ENCODE measurements at regions not wholly inside any gene's neighbourhood (a gene's known extent, or its start where the extent isn't known, plus 50 kb on each side); places are given as distances from the start of the nearest gene placed in this dataset.
A peak's percentile ranks its signal among the peaks of the same experiment; 100 is the strongest.

DNA sequence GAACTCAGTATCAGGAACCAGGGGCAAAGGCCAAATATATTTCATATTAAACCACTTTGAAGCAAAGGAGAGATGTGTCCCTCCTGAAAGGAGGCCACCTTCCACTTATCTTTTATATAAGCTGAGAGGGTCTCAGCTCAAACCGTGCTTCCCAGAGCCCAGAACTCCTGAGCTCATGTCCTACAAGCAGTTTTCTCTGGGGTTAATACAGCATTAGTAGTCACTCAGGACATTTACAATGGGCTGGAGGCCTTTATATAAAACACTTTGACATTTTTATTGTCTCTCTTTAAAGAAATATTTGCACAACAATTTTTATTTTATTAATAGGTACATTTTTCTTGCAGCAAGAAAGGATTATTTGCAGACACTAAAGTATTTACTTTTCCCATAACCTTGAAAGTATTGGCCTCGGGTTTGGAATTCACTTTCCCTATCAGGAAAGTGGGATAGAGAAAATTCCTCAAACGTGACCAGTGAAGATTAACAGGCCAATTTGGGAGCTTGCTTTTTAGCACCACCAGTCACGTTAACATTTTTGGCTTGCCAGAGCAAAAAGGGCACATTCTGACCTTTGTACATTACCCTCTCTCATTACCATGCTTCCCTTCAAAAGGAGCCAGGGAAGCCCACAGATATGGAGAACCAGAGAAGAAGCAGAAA, 464.9 kb upstream of the NRP1 start:
- Histone ChIP-seq H3K4me1 (peaks cover 14% of the 10 kb centered on the region), H3K9me3 (no peaks in the 10 kb centered on the region), H3K27me3 (no peaks in the 10 kb centered on the region), H3K4me3 (no peak overlapping the region), H3K36me3 (no peaks in the 10 kb centered on the region), H3K27ac (no peak overlapping the region)
- DNase-seq (ENCODE audit: extremely low spot score in 2 of 2), result no peak
- TF ChIP-seq CTCF (IDR thresholded peaks at IDR 0.05), result no peak
- TF ChIP-seq POLR2AphosphoS5 (IDR thresholded peaks at IDR 0.05; ENCODE audit: insufficient read depth in 1 of 2, low read depth in 1 of 2), result no peak
- TF ChIP-seq POLR2A (IDR thresholded peaks at IDR 0.05), result no peak
- intact Hi-C loops (cut with DNase I), result no loop called here

DNA sequence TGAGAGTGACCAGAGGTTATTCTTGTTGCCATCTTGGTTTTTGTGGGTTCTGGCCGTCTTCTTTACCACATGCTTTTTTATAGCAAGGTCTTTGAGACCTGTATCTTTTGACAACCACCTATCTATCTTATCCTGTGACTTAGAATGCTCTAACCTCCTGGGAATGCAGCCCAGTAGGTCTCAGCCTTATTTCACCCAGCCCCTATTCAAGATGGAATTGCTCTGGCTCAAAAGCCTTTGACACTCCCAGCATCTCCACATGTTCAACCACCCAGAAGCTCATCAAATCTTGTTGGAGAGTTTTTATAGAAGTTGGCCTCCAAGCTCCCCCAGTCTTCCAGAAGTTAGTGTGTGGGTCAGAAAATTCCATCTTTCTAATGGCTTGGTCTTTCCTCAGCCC, 464.3 kb upstream of the NRP1 start:
- TF ChIP-seq POLR2AphosphoS5 (IDR thresholded peaks at IDR 0.05; ENCODE audit: insufficient read depth in 1 of 2, low read depth in 1 of 2), result no peak
- TF ChIP-seq CTCF (IDR thresholded peaks at IDR 0.05), result no peak
- TF ChIP-seq POLR2A (IDR thresholded peaks at IDR 0.05), result no peak

DNA sequence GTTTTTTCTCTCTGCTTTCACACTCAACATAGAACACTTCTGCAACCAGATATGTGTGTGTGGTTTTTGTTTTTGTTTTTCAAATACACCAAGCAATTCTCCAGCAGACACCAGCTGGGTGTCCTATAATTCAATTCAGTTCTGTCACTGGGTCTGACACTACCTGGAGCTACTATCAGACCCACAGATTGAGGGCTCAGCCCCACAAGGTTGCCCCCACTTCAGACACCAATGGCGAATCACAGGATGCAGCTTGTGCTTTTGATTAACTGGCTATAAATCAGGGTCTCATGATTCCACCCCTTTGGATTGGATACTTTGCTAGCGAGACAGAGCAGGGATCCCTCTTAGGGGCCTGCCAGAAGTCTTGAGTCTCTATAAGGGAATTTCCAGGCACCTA, 462.2 kb upstream of the NRP1 start:
- peaks cover 14% of the 10 kb centered on the region for H3K4me1 ChIP-seq
- H3K36me3 ChIP-seq, result no peaks in the 10 kb centered on the region
- intact Hi-C loops (cut with DNase I), result no loop called here
- TF ChIP-seq POLR2AphosphoS5 (IDR thresholded peaks at IDR 0.05; ENCODE audit: insufficient read depth in 1 of 2, low read depth in 1 of 2), result no peak
- TF ChIP-seq POLR2A (IDR thresholded peaks at IDR 0.05), result no peak
- TF ChIP-seq CTCF (IDR thresholded peaks at IDR 0.05), result no peak
- H3K27ac ChIP-seq, result no peak overlapping the region
- H3K27me3 ChIP-seq, result no peaks in the 10 kb centered on the region
- DNase-seq (ENCODE audit: extremely low spot score in 2 of 2), result no peak
- no peaks in the 10 kb centered on the region for H3K9me3 ChIP-seq
- H3K4me3 ChIP-seq, result no peak overlapping the region

More for the DNA sequence above, 464.3 kb upstream of the NRP1 start:
- no peaks in the 10 kb centered on the region for H3K9me3 ChIP-seq
- H3K27ac ChIP-seq, result no peak overlapping the region
- H3K4me1 ChIP-seq, result peaks cover 14% of the 10 kb centered on the region
- no peaks in the 10 kb centered on the region for H3K27me3 ChIP-seq
- peak in 1 of 2 donors; percentile 25 for DNase-seq (ENCODE audit: extremely low spot score in 2 of 2)
- no peaks in the 10 kb centered on the region for H3K36me3 ChIP-seq
- H3K4me3 ChIP-seq, result no peak overlapping the region
- intact Hi-C loops (cut with DNase I), result no loop called here

DNA sequence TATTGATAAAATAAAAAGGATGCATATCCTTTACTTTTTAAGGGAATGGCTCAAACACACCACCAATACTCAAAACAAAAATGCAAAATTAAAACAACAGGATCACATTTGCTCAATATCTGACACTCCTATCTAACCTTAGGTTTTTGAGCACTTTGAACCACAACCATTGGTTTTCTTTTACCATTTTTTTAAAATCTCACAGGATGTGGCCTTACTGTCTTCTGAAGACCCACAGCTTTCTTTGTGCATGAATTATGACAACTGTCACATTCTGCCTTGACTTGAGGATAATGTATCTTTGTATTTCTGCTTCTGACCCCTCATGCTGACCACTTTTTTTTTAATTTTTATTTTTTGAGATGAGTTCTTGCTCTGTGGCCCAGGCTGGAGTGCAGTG, 461.1 kb upstream of the NRP1 start:
- Histone ChIP-seq H3K36me3 (no peaks in the 10 kb centered on the region), H3K4me1 (peaks cover 12% of the 10 kb centered on the region), H3K27ac (no peak overlapping the region), H3K9me3 (no peaks in the 10 kb centered on the region), H3K27me3 (no peaks in the 10 kb centered on the region), H3K4me3 (no peak overlapping the region)
- TF ChIP-seq POLR2A (IDR thresholded peaks at IDR 0.05) (no peak), CTCF (IDR thresholded peaks at IDR 0.05) (no peak), POLR2AphosphoS5 (IDR thresholded peaks at IDR 0.05; ENCODE audit: insufficient read depth in 1 of 2, low read depth in 1 of 2) (no peak)
- intact Hi-C loops (cut with DNase I), result no loop called here
- DNase-seq (ENCODE audit: extremely low spot score in 2 of 2), result no peak

DNA sequence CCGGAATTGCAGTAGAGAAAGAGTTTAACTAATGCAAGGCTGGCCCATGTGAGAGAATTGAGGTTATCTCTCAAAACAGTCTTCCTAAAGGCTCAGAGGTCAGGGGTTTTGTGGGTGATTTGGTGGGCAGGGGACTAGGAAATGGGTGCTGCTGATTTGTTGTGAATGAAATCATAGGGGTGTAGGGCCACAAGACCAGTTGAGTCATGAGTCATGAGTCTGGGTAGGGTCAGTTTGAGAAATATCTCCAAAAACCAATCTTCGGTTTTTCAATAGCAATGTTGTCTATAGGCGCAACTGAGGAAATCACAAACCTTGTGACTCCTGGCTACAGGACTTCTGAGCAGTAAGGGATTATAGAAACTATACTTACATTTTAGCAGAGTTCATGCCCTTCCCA, 460.0 kb upstream of the NRP1 start:
- H3K4me3 ChIP-seq, result no peak overlapping the region
- no peak for DNase-seq (ENCODE audit: extremely low spot score in 2 of 2)
- H3K27ac ChIP-seq, result no peak overlapping the region
- no peaks in the 10 kb centered on the region for H3K36me3 ChIP-seq
- H3K27me3 ChIP-seq, result no peaks in the 10 kb centered on the region
- TF ChIP-seq POLR2A (IDR thresholded peaks at IDR 0.05) (no peak), POLR2AphosphoS5 (IDR thresholded peaks at IDR 0.05; ENCODE audit: insufficient read depth in 1 of 2, low read depth in 1 of 2) (no peak), CTCF (IDR thresholded peaks at IDR 0.05) (no peak)
- no peaks in the 10 kb centered on the region for H3K9me3 ChIP-seq
- H3K4me1 ChIP-seq, result peaks cover 4% of the 10 kb centered on the region
- intact Hi-C loops (cut with DNase I), result no loop called here
